IMR-90 (cell line): ENCODE measurements at regions not wholly inside any gene's neighbourhood (a gene's known extent, or its start where the extent isn't known, plus 50 kb on each side); places are given as distances from the start of the nearest gene placed in this dataset.

Experiments
- ATAC-seq: fragments of 200-7000 bp; cut with Tn5 transposase; 2 replicates; pipeline ENCODE4 v1.9.1; 2020; ENCODE audit warnings: low read depth, mild to moderate bottlenecking, moderate library complexity
- BruUV-seq: library from RNA; stranded (reverse); fragments of 400-500 nt; replicated peaks from 2 replicates; lab custom pipeline; 2021; lab: Mats Ljungman, UMichigan
- CTCF ChIA-PET: fragments of 300-600 bp; formaldehyde crosslinking; extraction: SDS; loops from one replicate; lab custom pipeline; 2021; ENCODE audit warnings: antibody characterized with exemption; lab: Yijun Ruan, JAX
- POLR2A ChIA-PET: fragments of 300-600 bp; sonication (Branson Sonifier 250); formaldehyde crosslinking; loops from one replicate; lab custom pipeline; 2022; ENCODE audit warnings: antibody characterized with exemption; ENCODE audit not compliant: unreplicated experiment; lab: Charles Lee
- DNase-seq: peaks from one replicate; pipeline ENCODE4 v3.0.0; 2013
- H2AFZ ChIP-seq: replicated peaks from 2 replicates; pipeline ENCODE3; 2013; ENCODE audit warnings: low read length, mild to moderate bottlenecking; ENCODE audit not compliant: poor library complexity
- H2AK5ac ChIP-seq: 2 replicates; pipeline ENCODE4 v1.6.1; 2013; ENCODE audit warnings: low read depth, low read length, inconsistent platforms
- H2AK9ac ChIP-seq: replicated peaks from 2 replicates; pipeline ENCODE3; 2013; ENCODE audit warnings: mild to moderate bottlenecking, low read depth, low read length, moderate library complexity; ENCODE audit not compliant: poor library complexity
- H2BK120ac ChIP-seq: 2 replicates; pipeline ENCODE4 v1.6.1; 2013; ENCODE audit warnings: low read depth, low read length, inconsistent platforms
- H2BK15ac ChIP-seq: 3 replicates; pipeline ENCODE4 v1.6.1; 2013; ENCODE audit warnings: low read depth, low read length, inconsistent platforms
- H2BK20ac ChIP-seq: 2 replicates; pipeline ENCODE4 v1.6.1; 2013; ENCODE audit warnings: low read depth, mild to moderate bottlenecking, inconsistent platforms, low read length, moderate library complexity
- H2BK5ac ChIP-seq: 2 replicates; pipeline ENCODE4 v1.6.1; 2013; ENCODE audit warnings: mild to moderate bottlenecking, low read depth, low read length, inconsistent platforms; ENCODE audit not compliant: poor library complexity, severe bottlenecking
- H3K14ac ChIP-seq: replicated peaks from 2 replicates; pipeline ENCODE4 v1.6.1; 2013; ENCODE audit warnings: low read depth, low read length, inconsistent platforms
- H3K18ac ChIP-seq: 2 replicates; pipeline ENCODE4 v1.6.1; 2013; ENCODE audit warnings: low read depth, low read length, control low read depth
- H3K23ac ChIP-seq: 2 replicates; pipeline ENCODE4 v1.6.1; 2013; ENCODE audit warnings: low read depth, low read length, inconsistent platforms
- H3K27ac ChIP-seq: 2 replicates; pipeline ENCODE4 v1.5.1; 2013; ENCODE audit warnings: mild to moderate bottlenecking, control low read depth, low read length; ENCODE audit not compliant: insufficient read depth
- H3K27me3 ChIP-seq: 2 replicates; pipeline ENCODE4 v1.6.1; 2013; ENCODE audit warnings: low read length; ENCODE audit not compliant: control insufficient read depth, insufficient read depth
- H3K36me3 ChIP-seq: 2 replicates; pipeline ENCODE4 v1.6.1; 2013; ENCODE audit warnings: low read length, mixed read lengths; ENCODE audit not compliant: control insufficient read depth, insufficient read depth
- H3K4ac ChIP-seq: 2 replicates; pipeline ENCODE4 v1.6.1; 2013; ENCODE audit warnings: low read depth, low read length, inconsistent platforms
- H3K4me1 ChIP-seq: 2 replicates; pipeline ENCODE4 v1.6.1; 2013; ENCODE audit warnings: low read length, mixed read lengths; ENCODE audit not compliant: control insufficient read depth, insufficient read depth
- H3K4me2 ChIP-seq: 2 replicates; pipeline ENCODE4 v1.6.1; 2013; ENCODE audit warnings: low read depth, mild to moderate bottlenecking, control low read depth, low read length, moderate library complexity
- H3K4me3 ChIP-seq: 2 replicates; pipeline ENCODE4 v1.5.1; 2013; ENCODE audit warnings: low read depth, mild to moderate bottlenecking, control low read depth, low read length, moderate library complexity; ENCODE audit not compliant: insufficient read depth
- H3K56ac ChIP-seq: 2 replicates; pipeline ENCODE4 v1.6.1; 2013; ENCODE audit warnings: low read length, inconsistent platforms; ENCODE audit not compliant: insufficient read depth; ENCODE audit errors: extremely low read depth
- H3K79me1 ChIP-seq, 2 experiments: 2 replicates each; pipeline ENCODE4 v1.6.1; 2013; ENCODE audit warnings: low read length in 2 of 2, inconsistent platforms in 1 of 2, low read depth in 1 of 2
- H3K9ac ChIP-seq: 2 replicates; pipeline ENCODE4 v1.6.1; 2013; ENCODE audit warnings: low read depth, low read length, control low read depth
- H3K9me1 ChIP-seq: 2 replicates; pipeline ENCODE4 v1.6.1; 2013; ENCODE audit warnings: low read length, inconsistent platforms; ENCODE audit not compliant: insufficient read depth
- H3K9me3 ChIP-seq: 2 replicates; pipeline ENCODE4 v1.6.1; 2013; ENCODE audit warnings: low read length; ENCODE audit not compliant: control insufficient read depth, insufficient read depth
- H4K20me1 ChIP-seq: 2 replicates; pipeline ENCODE4 v1.6.1; 2013; ENCODE audit warnings: low read length, inconsistent platforms; ENCODE audit not compliant: insufficient read depth
- H4K5ac ChIP-seq: 2 replicates; pipeline ENCODE4 v1.6.1; 2013; ENCODE audit warnings: mild to moderate bottlenecking, low read depth, low read length, control low read depth
- H4K8ac ChIP-seq, 2 experiments: 2 replicates each; pipeline ENCODE4 v1.6.1; 2013; ENCODE audit warnings: low read depth in 2 of 2, low read length in 2 of 2, control low read depth in 1 of 2, inconsistent platforms in 1 of 2
- H4K91ac ChIP-seq: 2 replicates; pipeline ENCODE4 v1.6.1; 2013; ENCODE audit warnings: low read depth, low read length, inconsistent platforms; ENCODE audit not compliant: insufficient read depth
- BHLHE40 ChIP-seq: fragments of 150-350 bp; IDR thresholded peaks from 2 replicates; pipeline ENCODE4 v1.6.1; 2016; ENCODE audit warnings: mild to moderate bottlenecking, low read depth, low read length
- CEBPB ChIP-seq: IDR thresholded peaks from 2 replicates; pipeline ENCODE4 v1.6.1; 2012; ENCODE audit warnings: low read depth, low read length, improper control_type of control experiment
- CHD1 ChIP-seq: IDR thresholded peaks from 2 replicates; pipeline ENCODE4 v1.6.1; 2012; ENCODE audit warnings: low read depth, low read length, improper control_type of control experiment
- ELK1 ChIP-seq: fragments of 150-350 bp; IDR thresholded peaks from 2 replicates; pipeline ENCODE4 v1.6.1; 2016; ENCODE audit warnings: low read depth, mild to moderate bottlenecking, low read length, moderate library complexity, borderline replicate concordance
- FOS ChIP-seq: fragments of 150-350 bp; IDR thresholded peaks from 2 replicates; pipeline ENCODE4 v1.6.1; 2016; ENCODE audit warnings: low read depth, low read length
- MAFK ChIP-seq: IDR thresholded peaks from 2 replicates; pipeline ENCODE4 v1.6.1; 2012; ENCODE audit warnings: low read depth, low read length, improper control_type of control experiment
- MAZ ChIP-seq: IDR thresholded peaks from 2 replicates; pipeline ENCODE4 v1.6.1; 2012; ENCODE audit warnings: low read depth, mild to moderate bottlenecking, low read length, improper control_type of control experiment, moderate library complexity, borderline replicate concordance
- MXI1 ChIP-seq: IDR thresholded peaks from 2 replicates; pipeline ENCODE4 v1.6.1; 2012; ENCODE audit warnings: low read depth, mild to moderate bottlenecking, low read length, moderate library complexity, borderline replicate concordance
- NFE2L2 ChIP-seq: fragments of 150-350 bp; IDR thresholded peaks from 2 replicates; pipeline ENCODE4 v1.6.1; 2016; ENCODE audit warnings: low read depth, mild to moderate bottlenecking, low read length
- POLR2A ChIP-seq: IDR thresholded peaks from 2 replicates; pipeline ENCODE4 v1.6.1; 2012; ENCODE audit warnings: mild to moderate bottlenecking, low read depth, low read length
- RAD21 ChIP-seq: IDR thresholded peaks from 2 replicates; pipeline ENCODE4 v1.6.1; 2012; ENCODE audit warnings: low read length, improper control_type of control experiment
- RCOR1 ChIP-seq: IDR thresholded peaks from 2 replicates; pipeline ENCODE4 v1.6.1; 2012; ENCODE audit warnings: mild to moderate bottlenecking, low read length, improper control_type of control experiment; ENCODE audit not compliant: insufficient replicate concordance
- RFX5 ChIP-seq: IDR thresholded peaks from 2 replicates; pipeline ENCODE4 v1.8.0; 2012; ENCODE audit warnings: low read depth, mild to moderate bottlenecking, low read length, moderate library complexity
- SMC3 ChIP-seq: fragments of 150-350 bp; IDR thresholded peaks from 2 replicates; pipeline ENCODE4 v1.6.1; 2016; ENCODE audit warnings: low read depth, mild to moderate bottlenecking, antibody characterized with exemption, low read length, moderate library complexity
- whole genome bisulfite sequencing, 2 experiments: methylation state at CpG; one replicate each; pipeline versions ENCODE4 v1.1.5 to v1.1.7; 2013; ENCODE audit warnings: missing lambda C conversion rate in 2 of 2; ENCODE audit not compliant: insufficient read length in 1 of 2; ENCODE audit errors: extremely low coverage in 2 of 2; 5-methylcytosine and 5-hydroxymethylcytosine counted together
- dilution Hi-C: fragments of 300-500 bp; cut with HindIII; formaldehyde crosslinking; loops from one replicate; pipeline ENCODE4 v1.14.3; 2018; ENCODE audit warnings: low sequenced_read_pairs; ENCODE audit not compliant: unreplicated experiment
- in situ Hi-C: fragments of 300-500 bp; cut with MboI; formaldehyde crosslinking; loops from 3 replicates; pipeline ENCODE4 v1.14.3; 2019; ENCODE audit warnings: low sequenced_read_pairs, inconsistent platforms, mixed read lengths
- intact Hi-C: fragments of 100-400 bp; cut with micrococcal nuclease; formaldehyde crosslinking; loops from 2 replicates; pipeline ENCODE4 v1.10.0; 2022
- TF ChIP-seq, protein P1 (sequence below): fragments of 150-350 bp; IDR thresholded peaks from 2 replicates; pipeline ENCODE4 v1.6.1; 2017; ENCODE audit warnings: mild to moderate bottlenecking, antibody characterized with exemption, low read length, low read depth
- TF ChIP-seq, protein P2 (sequence below): conservative IDR thresholded peaks from 2 replicates; pipeline ENCODE4 v1.5.1; 2012; ENCODE audit warnings: mild to moderate bottlenecking, low read depth, low read length, improper control_type of control experiment

DNA sequence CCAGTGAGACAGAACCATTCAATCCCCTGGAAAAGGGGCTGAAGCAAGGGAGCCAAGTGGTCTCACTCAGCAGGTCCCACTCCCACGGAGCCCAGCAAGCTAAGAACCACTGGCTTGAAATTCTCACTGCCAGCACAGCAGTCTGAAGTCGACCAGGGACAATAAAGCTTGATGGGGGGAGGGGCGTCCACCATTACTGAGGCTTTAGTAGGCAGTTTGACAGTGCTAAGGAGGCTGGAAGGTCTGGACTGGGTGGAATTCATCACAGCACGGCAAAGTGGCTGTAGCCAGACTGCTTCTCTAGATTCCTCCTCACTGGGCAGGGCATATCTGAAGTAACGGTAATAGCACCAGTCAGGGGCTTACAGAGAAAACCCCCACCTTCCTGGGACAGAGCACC lies 105.4 kb upstream of the GORAB start:
- ChIA-PET POLR2A (no interaction called here), CTCF (interaction anchor here (0.7 to 1.3 kb wide), 2 partner anchors 12 to 1073 kb away, joined by 3 to 4 read pairs; no protein-coding TSS in a partner anchor)
- no peak for ATAC-seq
- Histone ChIP-seq H2AK5ac (no peak overlapping the region), H3K56ac (no peak overlapping the region), H2AFZ (no peak overlapping the region), H2AK9ac (no peak overlapping the region), H4K5ac (no peak overlapping the region), H4K20me1 (no peaks in the 10 kb centered on the region), H3K14ac (no peak overlapping the region), H2BK15ac (no peak overlapping the region), H2BK120ac (no peak overlapping the region), H3K36me3 (no peaks in the 10 kb centered on the region), H3K79me1 (no peaks in the 10 kb centered on the region), H2BK5ac (no peak overlapping the region), H3K9me3 (no peaks in the 10 kb centered on the region), H3K27ac (no peak overlapping the region), H3K4me2 (no peak overlapping the region), H3K4me3 (no peak overlapping the region), H3K9me1 (no peaks in the 10 kb centered on the region), H3K4ac (no peak overlapping the region), H2BK20ac (no peak overlapping the region), H3K18ac (no peak overlapping the region), H3K23ac (no peak overlapping the region), H4K91ac (no peak overlapping the region), H3K9ac (no peak overlapping the region), H3K4me1 (0 out of 2 replicates have a peak, but pooled peaks cover 1% of the 10 kb centered on the region), H4K8ac (no peak overlapping the region), H3K27me3 (no peaks in the 10 kb centered on the region)
- dilution Hi-C loops (no loop called here), in situ Hi-C loops (no loop called here), intact Hi-C loops (no loop called here)
- TF ChIP-seq MAZ: no peak
- TF ChIP-seq SMC3: no peak
- TF ChIP-seq CHD1: no peak
- no peak for TF ChIP-seq MXI1
- no peak for TF ChIP-seq NFE2L2
- no peak for TF ChIP-seq FOS
- TF ChIP-seq, protein P1, sequence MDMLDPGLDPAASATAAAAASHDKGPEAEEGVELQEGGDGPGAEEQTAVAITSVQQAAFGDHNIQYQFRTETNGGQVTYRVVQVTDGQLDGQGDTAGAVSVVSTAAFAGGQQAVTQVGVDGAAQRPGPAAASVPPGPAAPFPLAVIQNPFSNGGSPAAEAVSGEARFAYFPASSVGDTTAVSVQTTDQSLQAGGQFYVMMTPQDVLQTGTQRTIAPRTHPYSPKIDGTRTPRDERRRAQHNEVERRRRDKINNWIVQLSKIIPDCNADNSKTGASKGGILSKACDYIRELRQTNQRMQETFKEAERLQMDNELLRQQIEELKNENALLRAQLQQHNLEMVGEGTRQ: no peak
- TF ChIP-seq POLR2A: no peak
- TF ChIP-seq RAD21: no peak
- TF ChIP-seq ELK1: no peak
- TF ChIP-seq CEBPB: no peak
- TF ChIP-seq MAFK: no peak
- TF ChIP-seq RFX5: no peak
- no peak for TF ChIP-seq BHLHE40
- TF ChIP-seq, protein P2, sequence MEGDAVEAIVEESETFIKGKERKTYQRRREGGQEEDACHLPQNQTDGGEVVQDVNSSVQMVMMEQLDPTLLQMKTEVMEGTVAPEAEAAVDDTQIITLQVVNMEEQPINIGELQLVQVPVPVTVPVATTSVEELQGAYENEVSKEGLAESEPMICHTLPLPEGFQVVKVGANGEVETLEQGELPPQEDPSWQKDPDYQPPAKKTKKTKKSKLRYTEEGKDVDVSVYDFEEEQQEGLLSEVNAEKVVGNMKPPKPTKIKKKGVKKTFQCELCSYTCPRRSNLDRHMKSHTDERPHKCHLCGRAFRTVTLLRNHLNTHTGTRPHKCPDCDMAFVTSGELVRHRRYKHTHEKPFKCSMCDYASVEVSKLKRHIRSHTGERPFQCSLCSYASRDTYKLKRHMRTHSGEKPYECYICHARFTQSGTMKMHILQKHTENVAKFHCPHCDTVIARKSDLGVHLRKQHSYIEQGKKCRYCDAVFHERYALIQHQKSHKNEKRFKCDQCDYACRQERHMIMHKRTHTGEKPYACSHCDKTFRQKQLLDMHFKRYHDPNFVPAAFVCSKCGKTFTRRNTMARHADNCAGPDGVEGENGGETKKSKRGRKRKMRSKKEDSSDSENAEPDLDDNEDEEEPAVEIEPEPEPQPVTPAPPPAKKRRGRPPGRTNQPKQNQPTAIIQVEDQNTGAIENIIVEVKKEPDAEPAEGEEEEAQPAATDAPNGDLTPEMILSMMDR: no peak
- no peak for TF ChIP-seq RCOR1
- no TSS peak for BruUV-seq
- DNase-seq: no peak
- no CpG with 5 or more reads among the region's 5 CpGs for WGBS, 2 experiments
